NCI-H1930 (cell line): ENCODE measurements at regions not wholly inside any gene's neighbourhood (a gene's known extent, or its start where the extent isn't known, plus 50 kb on each side); places are given as distances from the start of the nearest gene placed in this dataset.

Experiments
- DNase-seq, 2 experiments: peaks; one replicate each; lab custom pipeline; 2025; lab: John Stamatoyannopoulos, UW

GRCh38 chr1:79124756-79125155 is 118.2 kb upstream of the ADGRL4 start:
- DNase-seq, result no peak

GRCh38 chr1:79122521-79122920 is 116.0 kb upstream of the ADGRL4 start:
- no peak for DNase-seq

- no peak for DNase-seq
Measured at GRCh38 chr1:79117376-79117775, 110.8 kb upstream of the ADGRL4 start.

GRCh38 chr1:79113836-79114235 is 107.3 kb upstream of the ADGRL4 start:
- DNase-seq, result no peak

GRCh38 chr1:79110749-79111148 is 104.2 kb upstream of the ADGRL4 start:
- no peak for DNase-seq

GRCh38 chr1:79109445-79109844 is 102.9 kb upstream of the ADGRL4 start:
- no peak for DNase-seq

- no peak for DNase-seq
Measured at GRCh38 chr1:79105500-79105899, 99.0 kb upstream of the ADGRL4 start.

GRCh38 chr1:79104617-79105016 is 98.1 kb upstream of the ADGRL4 start:
- DNase-seq, result no peak

GRCh38 chr1:79100385-79100784 is 93.9 kb upstream of the ADGRL4 start:
- DNase-seq, result no peak

- no peak for DNase-seq
Measured at GRCh38 chr1:79090985-79091384, 84.5 kb upstream of the ADGRL4 start.

GRCh38 chr1:79089946-79090345 is 83.4 kb upstream of the ADGRL4 start:
- no peak for DNase-seq

- no peak for DNase-seq
Measured at GRCh38 chr1:79082233-79082632, 75.7 kb upstream of the ADGRL4 start.

- DNase-seq, result no peak
Measured at GRCh38 chr1:79079770-79080169, 73.2 kb upstream of the ADGRL4 start.

GRCh38 chr1:79074975-79075374 is 68.4 kb upstream of the ADGRL4 start:
- no peak for DNase-seq

GRCh38 chr1:79069828-79070227 is 63.3 kb upstream of the ADGRL4 start:
- no peak for DNase-seq

- DNase-seq, result no peak
Measured at GRCh38 chr1:79059341-79059740, 52.8 kb upstream of the ADGRL4 start.
